ENCODE measurements at regions not wholly inside any gene's neighbourhood (a gene's known extent, or its start where the extent isn't known, plus 50 kb on each side); places are given as distances from the start of the nearest gene placed in this dataset.

DNA sequence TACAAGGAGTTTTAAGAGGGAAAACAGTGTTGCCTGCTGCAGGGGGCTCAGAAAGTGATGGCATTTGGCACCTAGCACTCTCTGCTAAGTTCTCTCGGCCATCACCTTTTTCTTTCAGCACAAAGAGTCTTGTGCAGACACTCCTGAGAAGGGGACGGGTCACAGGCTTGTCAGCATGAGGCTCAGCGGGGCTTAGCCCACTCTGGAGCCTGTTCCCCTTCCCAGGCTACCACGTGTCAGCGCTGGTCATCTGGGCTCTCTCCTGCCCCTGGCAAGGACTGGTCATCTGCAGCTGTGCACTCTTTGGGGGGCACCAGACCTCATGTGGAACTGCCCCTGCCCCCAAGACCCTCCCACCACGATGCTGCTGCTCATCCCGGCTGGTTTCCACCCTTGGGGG lies 152.1 kb upstream of the MKI67 start:
- RAD21 ChIA-PET (ENCODE audit: low non-redundant PET in 1 of 2, low total read pairs in 2 of 2, uncharacterized antibody in 2 of 2, unreplicated experiment in 2 of 2) = no interaction called here
- Histone ChIP-seq H3K4me3 (replicated peaks in 1 of 2; ENCODE audit: low read depth in 1 of 2, low read length in 2 of 2) (no peak overlapping the region), H2AFZ (ENCODE audit: low read depth, low read length, poor library complexity, severe bottlenecking) (no peak overlapping the region), H4K20me1 (ENCODE audit: insufficient read depth) (no peaks in the 10 kb centered on the region), H3K9me3 (ENCODE audit: control insufficient read depth in 1 of 2, insufficient read depth in 1 of 2, low read depth in 1 of 2, low read length in 2 of 2) (no peaks in the 10 kb centered on the region), H3K36me3 (ENCODE audit: control insufficient read depth in 1 of 2, insufficient read depth in 2 of 2, low read length in 2 of 2) (no peaks in the 10 kb centered on the region), H3K9me2 (ENCODE audit: insufficient read depth) (no peaks in the 10 kb centered on the region), H3K4me1 (ENCODE audit: control insufficient read depth in 1 of 2, insufficient read depth in 2 of 2, low read length in 2 of 2) (no peaks in the 10 kb centered on the region), H3K79me2 (ENCODE audit: insufficient read depth, low read length) (no peaks in the 10 kb centered on the region), H3K27me3 (ENCODE audit: insufficient read depth, low read length) (peaks cover 59% of the 10 kb centered on the region), H3K4me2 (ENCODE audit: low read length) (no peak overlapping the region), H3K9ac (ENCODE audit: low read length) (no peak overlapping the region), H3K27ac (ENCODE audit: low read depth, low read length) (no peak overlapping the region)
- CTCF ChIA-PET = no interaction called here
- TF ChIP-seq, protein P1, sequence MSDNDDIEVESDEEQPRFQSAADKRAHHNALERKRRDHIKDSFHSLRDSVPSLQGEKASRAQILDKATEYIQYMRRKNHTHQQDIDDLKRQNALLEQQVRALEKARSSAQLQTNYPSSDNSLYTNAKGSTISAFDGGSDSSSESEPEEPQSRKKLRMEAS (IDR thresholded peaks at IDR 0.05) = no peak
- TF ChIP-seq SRF (IDR thresholded peaks at IDR 0.05; ENCODE audit: low read depth) (no peak), POLR2AphosphoS5 (IDR thresholded peaks at IDR 0.05; ENCODE audit: low read depth, low read length) (no peak), FOSL1 (IDR thresholded peaks at IDR 0.05; ENCODE audit: low read depth) (no peak), YY1 (IDR thresholded peaks at IDR 0.05; ENCODE audit: extremely low read depth, insufficient replicate concordance, low read depth, low read length) (no peak), JUND (IDR thresholded peaks at IDR 0.05) (no peak), EZH2phosphoT487 (IDR thresholded peaks at IDR 0.05; ENCODE audit: borderline replicate concordance) (no peak), CBX3 (IDR thresholded peaks at IDR 0.05; ENCODE audit: low read depth) (no peak), TCF7L2 (IDR thresholded peaks at IDR 0.05; ENCODE audit: borderline replicate concordance, extremely low read depth, insufficient read depth, insufficient read length) (no peak)
- intact Hi-C loops (cut with micrococcal nuclease) = no loop called here
- POLR2A ChIA-PET = no interaction called here
- no TSS peak for BruUV-seq (replicated peaks)
- DNase-seq (ENCODE audit: low read depth, low spot score) (no peak), ATAC-seq (no peak)

DNA sequence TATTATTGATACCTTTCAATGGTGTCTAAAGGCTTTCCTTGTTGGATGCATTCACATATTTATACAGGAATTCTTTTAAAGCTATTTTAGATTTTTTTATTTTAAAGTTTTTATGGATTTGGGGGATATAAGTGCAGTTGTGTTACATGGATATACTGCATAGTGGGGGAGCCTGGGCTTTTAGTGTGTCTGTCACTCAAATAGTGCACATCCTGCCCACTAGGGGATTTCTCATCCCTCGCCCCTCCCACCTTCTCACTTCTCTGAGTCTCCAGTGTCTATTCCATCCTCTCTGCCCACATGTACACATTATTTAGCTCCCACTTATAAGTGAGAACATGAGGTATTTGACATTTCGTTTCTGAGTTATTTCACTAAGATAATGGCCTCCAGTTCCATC lies 154.0 kb upstream of the MKI67 start:
- no peaks in the 10 kb centered on the region for H3K9me2 ChIP-seq (ENCODE audit: insufficient read depth)
- no peak overlapping the region for H3K4me3 ChIP-seq (replicated peaks in 1 of 2; ENCODE audit: low read depth in 1 of 2, low read length in 2 of 2)
- ChIA-PET POLR2A (no interaction called here), RAD21 (ENCODE audit: low non-redundant PET in 1 of 2, low total read pairs in 2 of 2, uncharacterized antibody in 2 of 2, unreplicated experiment in 2 of 2) (no interaction called here), CTCF (interaction anchor here (1.0 kb wide), 1 partner anchor 12 kb away, joined by 3 read pairs; no protein-coding TSS in a partner anchor)
- ATAC-seq (peak; percentile 75), DNase-seq (ENCODE audit: low read depth, low spot score) (no peak)
- intact Hi-C loops (cut with micrococcal nuclease) = no loop called here
- no peaks in the 10 kb centered on the region for H4K20me1 ChIP-seq (ENCODE audit: insufficient read depth)
- no peak overlapping the region for H2AFZ ChIP-seq (ENCODE audit: low read depth, low read length, poor library complexity, severe bottlenecking)
- H3K27me3 ChIP-seq (ENCODE audit: insufficient read depth, low read length) = peaks cover 48% of the 10 kb centered on the region
- H3K79me2 ChIP-seq (ENCODE audit: insufficient read depth, low read length) = no peaks in the 10 kb centered on the region
- no TSS peak for BruUV-seq (replicated peaks)
- no peak overlapping the region for H3K27ac ChIP-seq (ENCODE audit: low read depth, low read length)
- H3K4me2 ChIP-seq (ENCODE audit: low read length) = no peak overlapping the region
- TF ChIP-seq, protein P2, sequence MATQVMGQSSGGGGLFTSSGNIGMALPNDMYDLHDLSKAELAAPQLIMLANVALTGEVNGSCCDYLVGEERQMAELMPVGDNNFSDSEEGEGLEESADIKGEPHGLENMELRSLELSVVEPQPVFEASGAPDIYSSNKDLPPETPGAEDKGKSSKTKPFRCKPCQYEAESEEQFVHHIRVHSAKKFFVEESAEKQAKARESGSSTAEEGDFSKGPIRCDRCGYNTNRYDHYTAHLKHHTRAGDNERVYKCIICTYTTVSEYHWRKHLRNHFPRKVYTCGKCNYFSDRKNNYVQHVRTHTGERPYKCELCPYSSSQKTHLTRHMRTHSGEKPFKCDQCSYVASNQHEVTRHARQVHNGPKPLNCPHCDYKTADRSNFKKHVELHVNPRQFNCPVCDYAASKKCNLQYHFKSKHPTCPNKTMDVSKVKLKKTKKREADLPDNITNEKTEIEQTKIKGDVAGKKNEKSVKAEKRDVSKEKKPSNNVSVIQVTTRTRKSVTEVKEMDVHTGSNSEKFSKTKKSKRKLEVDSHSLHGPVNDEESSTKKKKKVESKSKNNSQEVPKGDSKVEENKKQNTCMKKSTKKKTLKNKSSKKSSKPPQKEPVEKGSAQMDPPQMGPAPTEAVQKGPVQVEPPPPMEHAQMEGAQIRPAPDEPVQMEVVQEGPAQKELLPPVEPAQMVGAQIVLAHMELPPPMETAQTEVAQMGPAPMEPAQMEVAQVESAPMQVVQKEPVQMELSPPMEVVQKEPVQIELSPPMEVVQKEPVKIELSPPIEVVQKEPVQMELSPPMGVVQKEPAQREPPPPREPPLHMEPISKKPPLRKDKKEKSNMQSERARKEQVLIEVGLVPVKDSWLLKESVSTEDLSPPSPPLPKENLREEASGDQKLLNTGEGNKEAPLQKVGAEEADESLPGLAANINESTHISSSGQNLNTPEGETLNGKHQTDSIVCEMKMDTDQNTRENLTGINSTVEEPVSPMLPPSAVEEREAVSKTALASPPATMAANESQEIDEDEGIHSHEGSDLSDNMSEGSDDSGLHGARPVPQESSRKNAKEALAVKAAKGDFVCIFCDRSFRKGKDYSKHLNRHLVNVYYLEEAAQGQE (IDR thresholded peaks at IDR 0.05; ENCODE audit: low read depth) = no peak
- TF ChIP-seq, protein P3, sequence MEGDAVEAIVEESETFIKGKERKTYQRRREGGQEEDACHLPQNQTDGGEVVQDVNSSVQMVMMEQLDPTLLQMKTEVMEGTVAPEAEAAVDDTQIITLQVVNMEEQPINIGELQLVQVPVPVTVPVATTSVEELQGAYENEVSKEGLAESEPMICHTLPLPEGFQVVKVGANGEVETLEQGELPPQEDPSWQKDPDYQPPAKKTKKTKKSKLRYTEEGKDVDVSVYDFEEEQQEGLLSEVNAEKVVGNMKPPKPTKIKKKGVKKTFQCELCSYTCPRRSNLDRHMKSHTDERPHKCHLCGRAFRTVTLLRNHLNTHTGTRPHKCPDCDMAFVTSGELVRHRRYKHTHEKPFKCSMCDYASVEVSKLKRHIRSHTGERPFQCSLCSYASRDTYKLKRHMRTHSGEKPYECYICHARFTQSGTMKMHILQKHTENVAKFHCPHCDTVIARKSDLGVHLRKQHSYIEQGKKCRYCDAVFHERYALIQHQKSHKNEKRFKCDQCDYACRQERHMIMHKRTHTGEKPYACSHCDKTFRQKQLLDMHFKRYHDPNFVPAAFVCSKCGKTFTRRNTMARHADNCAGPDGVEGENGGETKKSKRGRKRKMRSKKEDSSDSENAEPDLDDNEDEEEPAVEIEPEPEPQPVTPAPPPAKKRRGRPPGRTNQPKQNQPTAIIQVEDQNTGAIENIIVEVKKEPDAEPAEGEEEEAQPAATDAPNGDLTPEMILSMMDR (IDR thresholded peaks at IDR 0.05 in 2 of 3, conservative IDR thresholded peaks at IDR 0.05 in 1 of 3; ENCODE audit: borderline replicate concordance in 1 of 3, insufficient read depth in 1 of 3, low read depth in 2 of 3, low read length in 2 of 3) = 0 out of 6 replicates have a peak, but pooled peaks of 1 of the 3 experiments have one; percentile 5
- TF ChIP-seq, protein P1 (IDR thresholded peaks at IDR 0.05) = no peak
- no peak for TF ChIP-seq ZFX (IDR thresholded peaks at IDR 0.05)
- TF ChIP-seq FOSL1 (IDR thresholded peaks at IDR 0.05; ENCODE audit: low read depth) = no peak
- no peaks in the 10 kb centered on the region for H3K36me3 ChIP-seq (ENCODE audit: control insufficient read depth in 1 of 2, insufficient read depth in 2 of 2, low read length in 2 of 2)
- H3K4me1 ChIP-seq (ENCODE audit: control insufficient read depth in 1 of 2, insufficient read depth in 2 of 2, low read length in 2 of 2) = no peaks in the 10 kb centered on the region
- no peaks in the 10 kb centered on the region for H3K9me3 ChIP-seq (ENCODE audit: control insufficient read depth in 1 of 2, insufficient read depth in 1 of 2, low read depth in 1 of 2, low read length in 2 of 2)
- H3K9ac ChIP-seq (ENCODE audit: low read length) = no peak overlapping the region
